ENCODE measurements at regions not wholly inside any gene's neighbourhood (a gene's known extent, or its start where the extent isn't known, plus 50 kb on each side); places are given as distances from the start of the nearest gene placed in this dataset.

GRCh38 chr17:14459955-14460354 lies 159.1 kb downstream of the HS3ST3B1 start (continued):
- TF ChIP-seq POLR2A (IDR thresholded peaks at IDR 0.05; ENCODE audit: borderline replicate concordance, extremely low read depth, insufficient read depth, insufficient read length) (no peak), ELF1 (IDR thresholded peaks at IDR 0.05; ENCODE audit: borderline replicate concordance, low read depth) (no peak), EGR1 (IDR thresholded peaks at IDR 0.05; ENCODE audit: low read depth) (no peak), ZFX (IDR thresholded peaks at IDR 0.05) (no peak)

GRCh38 chr17:14458724-14459123 lies 157.8 kb downstream of the HS3ST3B1 start:
- no peaks in the 10 kb centered on the region for H3K79me2 ChIP-seq (ENCODE audit: insufficient read depth, low read length)
- no peak for DNase-seq (ENCODE audit: low read depth, low spot score)
- ChIA-PET POLR2A (no interaction called here), RAD21 (ENCODE audit: low non-redundant PET in 1 of 2, low total read pairs in 2 of 2, uncharacterized antibody in 2 of 2, unreplicated experiment in 2 of 2) (no interaction called here), CTCF (no interaction called here)
- H3K4me1 ChIP-seq (ENCODE audit: control insufficient read depth in 1 of 2, insufficient read depth in 2 of 2, low read length in 2 of 2): no peaks in the 10 kb centered on the region
- no peaks in the 10 kb centered on the region for H3K9me2 ChIP-seq (ENCODE audit: insufficient read depth)
- ATAC-seq: no peak
- H2AFZ ChIP-seq (ENCODE audit: low read depth, low read length, poor library complexity, severe bottlenecking): no peak overlapping the region
- no peaks in the 10 kb centered on the region for H4K20me1 ChIP-seq (ENCODE audit: insufficient read depth)
- no peaks in the 10 kb centered on the region for H3K36me3 ChIP-seq (ENCODE audit: control insufficient read depth in 1 of 2, insufficient read depth in 2 of 2, low read length in 2 of 2)
- H3K4me2 ChIP-seq (ENCODE audit: low read length): no peak overlapping the region
- intact Hi-C loops (cut with micrococcal nuclease): no loop called here
- no peaks in the 10 kb centered on the region for H3K27me3 ChIP-seq (ENCODE audit: insufficient read depth, low read length)
- TF ChIP-seq TCF7L2 (IDR thresholded peaks at IDR 0.05; ENCODE audit: borderline replicate concordance, extremely low read depth, insufficient read depth, insufficient read length): no peak
- TF ChIP-seq SRF (IDR thresholded peaks at IDR 0.05; ENCODE audit: low read depth): no peak
- TF ChIP-seq ZNF274 (IDR thresholded peaks at IDR 0.05; ENCODE audit: low read depth, low read length): no peak
- no peak for TF ChIP-seq POLR2AphosphoS5 (IDR thresholded peaks at IDR 0.05; ENCODE audit: low read depth, low read length)
- TF ChIP-seq EZH2 (IDR thresholded peaks at IDR 0.05): no peak
- TF ChIP-seq ATF3 (IDR thresholded peaks at IDR 0.05): no peak
- TF ChIP-seq ZFX (IDR thresholded peaks at IDR 0.05): no peak
- TF ChIP-seq RAD21 (IDR thresholded peaks at IDR 0.05; ENCODE audit: low read depth): no peak
- no peak for TF ChIP-seq ZBTB33 (IDR thresholded peaks at IDR 0.05; ENCODE audit: extremely low read depth, insufficient replicate concordance, low read length)
- no peak for TF ChIP-seq CBX3 (IDR thresholded peaks at IDR 0.05; ENCODE audit: low read depth)
- no peak for TF ChIP-seq MAX (IDR thresholded peaks at IDR 0.05)
- no peak for TF ChIP-seq SIN3A (IDR thresholded peaks at IDR 0.05; ENCODE audit: low read depth)
- no peak for TF ChIP-seq REST (IDR thresholded peaks at IDR 0.05; ENCODE audit: low read depth)
- no peak overlapping the region for H3K9ac ChIP-seq (ENCODE audit: low read length)
- H3K27ac ChIP-seq (ENCODE audit: low read depth, low read length): no peak overlapping the region
- H3K9me3 ChIP-seq (ENCODE audit: control insufficient read depth in 1 of 2, insufficient read depth in 1 of 2, low read depth in 1 of 2, low read length in 2 of 2): peaks cover 0 to 8% of the 10 kb centered on the region in 2 experiments; a peak in 1 of 4 replicates
- BruUV-seq (replicated peaks): no TSS peak
- H3K4me3 ChIP-seq (replicated peaks in 1 of 2; ENCODE audit: low read depth in 1 of 2, low read length in 2 of 2): no peak overlapping the region
